GM21515 (cell line): ENCODE measurements at regions not wholly inside any gene's neighbourhood (a gene's known extent, or its start where the extent isn't known, plus 50 kb on each side); places are given as distances from the start of the nearest gene placed in this dataset.

Experiments
- ATAC-seq: cut with Tn5 transposase; IDR thresholded peaks from one replicate; pipeline ENCODE4 v1.9.1; 2021; ENCODE audit not compliant: unreplicated experiment

DNA sequence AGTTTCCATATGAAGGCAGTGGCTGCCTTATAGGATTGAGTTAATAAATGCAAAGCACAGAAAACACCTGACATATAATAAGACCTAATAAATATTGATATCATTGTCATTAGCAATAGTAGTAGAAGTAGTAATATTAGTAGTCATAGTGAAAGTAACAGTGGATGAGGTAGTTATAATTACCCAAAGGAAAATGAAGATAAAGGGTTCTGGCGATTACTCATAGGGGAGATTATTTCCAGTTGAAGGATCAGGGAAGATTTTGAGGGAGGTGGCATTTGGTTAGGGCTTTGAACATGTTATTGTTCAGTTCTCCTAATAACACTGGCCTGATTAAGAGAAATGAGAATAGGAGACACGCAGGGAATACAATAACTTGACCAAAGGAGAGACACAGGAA is 131.9 kb upstream of the GPRIN3 start:
- ATAC-seq = no peak

DNA sequence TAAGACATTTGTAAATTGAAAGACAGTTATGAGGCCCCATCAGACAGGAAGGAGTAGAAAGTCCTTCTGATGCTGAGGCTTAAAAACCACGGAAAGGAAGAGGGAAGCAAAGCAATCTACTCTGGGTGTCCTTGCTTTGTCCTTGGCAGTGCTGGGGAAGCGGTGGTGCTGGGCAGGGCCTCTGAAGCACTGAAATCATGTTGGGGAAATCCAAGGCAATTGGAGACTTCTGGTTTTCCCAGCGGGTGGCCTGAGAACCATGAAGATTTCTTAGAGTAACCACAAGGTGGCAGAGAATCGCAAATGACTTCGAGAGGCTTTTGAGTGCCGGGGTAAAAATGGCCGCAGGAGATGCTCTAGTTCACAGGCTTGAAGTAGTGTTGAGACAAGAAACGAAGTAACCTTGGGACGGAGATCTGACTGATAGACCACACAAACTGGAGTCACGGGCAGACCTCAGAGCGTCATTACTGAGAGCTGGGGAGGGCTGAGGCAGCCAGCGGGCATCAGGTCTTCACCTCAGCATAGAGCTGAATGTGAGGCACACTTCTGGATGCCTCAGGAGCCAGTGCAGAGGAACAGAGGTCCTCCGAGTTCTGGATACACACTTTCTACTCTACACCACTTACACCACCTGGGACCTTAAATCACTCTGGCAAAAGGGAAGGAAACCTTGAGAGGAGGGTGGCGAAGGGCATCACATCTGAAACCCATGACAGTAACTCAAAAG is 130.7 kb upstream of the GPRIN3 start:
- peak; percentile 63 for ATAC-seq

DNA sequence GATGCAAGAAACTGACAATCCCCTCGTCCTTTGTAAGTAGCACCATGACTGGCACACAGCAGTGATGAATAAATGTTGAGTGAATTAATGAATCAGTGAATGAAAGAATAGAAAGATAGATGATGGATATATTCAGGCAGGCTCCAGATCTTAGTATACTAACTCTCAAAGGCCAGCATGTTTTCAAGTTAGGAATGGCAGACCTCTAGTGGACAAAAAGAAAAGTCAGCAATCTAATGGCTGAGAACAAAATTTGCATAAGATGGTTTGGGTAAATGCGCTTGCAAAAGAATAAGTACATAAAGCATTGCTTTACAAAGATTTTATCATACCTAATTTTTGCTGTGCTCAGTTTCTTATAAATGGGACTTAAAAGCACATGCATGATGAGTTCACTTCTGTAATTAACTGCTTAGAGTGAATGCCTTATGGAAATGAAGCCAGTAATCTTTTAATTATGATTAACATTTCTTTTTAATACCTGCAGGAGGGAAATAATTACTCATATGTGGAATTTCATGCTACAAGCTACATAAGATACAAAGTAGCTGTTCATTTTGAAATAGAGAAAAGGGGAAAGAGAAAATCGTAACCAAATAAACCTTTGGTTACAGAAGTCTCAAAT is 126.9 kb upstream of the GPRIN3 start:
- peak; percentile 89 for ATAC-seq

DNA sequence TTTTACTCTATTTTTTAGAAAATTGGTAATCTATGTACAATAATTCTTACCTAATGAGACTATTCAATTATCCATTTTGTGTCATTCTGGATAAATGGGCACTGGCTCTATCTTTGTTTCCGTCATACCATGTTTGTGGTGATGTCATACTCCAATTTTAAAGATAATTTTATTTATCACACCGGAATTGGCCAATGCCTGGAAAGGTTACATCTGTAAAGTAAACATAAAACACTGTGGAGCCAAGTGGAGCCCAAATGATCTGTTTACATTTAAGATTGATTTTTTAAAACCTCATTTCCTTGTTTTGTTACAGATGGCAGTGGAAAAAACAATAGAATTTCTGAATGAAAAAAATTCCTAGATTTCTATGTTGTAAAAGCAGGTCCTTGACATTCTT is 120.2 kb upstream of the GPRIN3 start:
- ATAC-seq = no peak

DNA sequence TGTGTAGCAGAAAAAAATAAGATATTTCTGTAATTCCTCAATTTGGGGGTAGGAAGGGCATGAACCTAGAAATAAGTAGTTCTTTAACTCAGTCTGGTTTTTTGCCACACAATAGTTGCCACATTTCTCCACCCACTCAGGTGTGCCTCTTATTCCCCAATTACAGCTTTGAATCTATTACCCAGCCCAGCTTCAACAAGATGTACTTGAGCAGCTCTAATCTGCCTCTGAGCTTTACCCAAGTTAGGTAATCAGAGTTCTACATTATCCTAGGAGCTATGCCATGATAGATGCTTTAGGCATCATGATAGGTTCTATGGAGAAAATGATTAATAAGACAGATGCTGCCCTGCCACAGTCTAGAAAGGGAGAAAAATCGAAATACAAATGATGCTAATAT is 117.4 kb upstream of the GPRIN3 start:
- no peak for ATAC-seq

DNA sequence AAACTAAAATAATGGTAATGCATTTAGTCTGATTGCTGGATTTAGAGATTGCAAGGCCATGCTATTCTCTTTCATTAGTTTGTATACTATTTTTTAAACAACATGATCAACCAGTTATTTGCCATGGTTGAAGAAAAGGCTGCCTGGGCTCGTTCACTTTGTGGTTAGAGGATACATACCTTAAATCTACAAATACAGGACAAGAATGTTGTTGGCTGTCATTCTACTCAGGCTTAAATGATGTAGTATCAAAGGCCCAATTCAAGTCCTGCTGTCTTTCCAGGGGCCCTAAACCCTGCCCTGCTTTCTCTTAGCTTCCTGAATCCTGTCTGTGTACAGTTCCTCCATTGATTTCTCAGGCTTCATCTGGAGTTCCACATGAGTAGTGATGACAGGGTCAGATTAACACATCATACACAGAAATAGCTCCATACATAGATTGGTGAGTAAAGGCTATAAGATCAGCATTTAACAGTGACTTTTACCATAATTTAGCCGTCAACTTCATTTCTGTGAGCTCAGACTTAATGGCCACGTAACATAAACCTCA is 114.9 kb upstream of the GPRIN3 start:
- ATAC-seq = no peak

DNA sequence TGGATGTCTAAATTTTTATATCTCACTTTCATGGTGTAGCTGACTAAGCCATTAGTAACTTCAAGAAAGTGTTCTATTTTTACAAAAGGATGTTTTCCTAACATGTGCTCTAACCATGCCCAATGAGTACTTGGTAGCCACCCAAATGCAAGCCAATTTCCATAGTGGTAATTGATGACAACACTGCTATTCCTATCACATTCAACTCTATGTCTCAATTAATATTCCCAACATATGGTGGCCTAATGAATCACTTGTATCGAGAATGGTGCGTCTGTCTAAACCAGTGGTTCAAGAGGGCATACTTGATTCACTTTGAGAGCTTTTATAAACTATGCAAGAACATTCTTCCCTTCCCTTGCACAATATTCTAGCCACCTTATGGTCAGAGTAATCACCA is 112.9 kb upstream of the GPRIN3 start:
- ATAC-seq = no peak

DNA sequence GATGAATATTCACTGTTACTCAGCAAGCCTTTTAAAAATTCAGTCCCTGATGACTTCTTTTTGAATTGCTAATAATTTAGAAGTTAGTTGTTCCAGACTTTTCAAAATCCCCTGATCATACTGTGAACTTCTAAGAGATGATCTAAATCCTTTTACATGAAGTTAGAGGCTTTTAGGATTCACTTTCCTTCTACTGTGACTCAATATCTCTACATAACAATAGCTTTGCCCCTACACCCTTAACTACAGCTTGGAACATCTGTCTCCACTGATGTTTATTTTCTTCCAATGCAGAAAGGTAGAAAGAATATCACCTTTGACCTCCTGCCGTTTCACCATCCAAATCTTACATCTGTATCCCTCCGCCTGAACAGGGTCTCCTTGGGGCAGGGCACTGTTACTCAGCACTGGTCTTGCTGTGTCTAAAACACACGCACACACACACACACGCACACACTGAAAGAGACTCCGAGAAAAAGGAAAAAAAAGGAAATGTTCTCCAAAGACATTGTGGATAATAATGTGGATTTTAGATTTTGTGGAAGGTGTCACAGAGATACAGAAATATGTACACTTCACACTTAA is 111.6 kb upstream of the GPRIN3 start:
- no peak for ATAC-seq

DNA sequence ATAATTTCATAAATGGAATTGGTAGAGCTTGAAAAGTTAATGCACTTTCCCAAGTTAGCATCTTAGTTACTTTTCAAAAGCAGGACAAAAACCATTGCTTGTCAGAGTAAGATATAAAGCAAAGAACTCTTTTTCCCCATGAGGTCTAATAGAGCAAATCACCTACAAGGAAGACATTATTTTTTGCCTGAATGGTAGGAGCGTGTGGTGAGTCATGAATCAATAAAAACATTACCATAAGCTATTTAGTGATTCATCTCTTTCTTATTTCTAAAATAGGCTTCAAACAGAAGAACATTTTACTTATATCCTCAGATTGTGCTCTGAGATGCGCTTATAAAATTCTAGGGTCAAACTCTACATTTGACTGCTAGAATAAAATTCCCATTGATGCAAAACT is 109.4 kb upstream of the GPRIN3 start:
- no peak for ATAC-seq

DNA sequence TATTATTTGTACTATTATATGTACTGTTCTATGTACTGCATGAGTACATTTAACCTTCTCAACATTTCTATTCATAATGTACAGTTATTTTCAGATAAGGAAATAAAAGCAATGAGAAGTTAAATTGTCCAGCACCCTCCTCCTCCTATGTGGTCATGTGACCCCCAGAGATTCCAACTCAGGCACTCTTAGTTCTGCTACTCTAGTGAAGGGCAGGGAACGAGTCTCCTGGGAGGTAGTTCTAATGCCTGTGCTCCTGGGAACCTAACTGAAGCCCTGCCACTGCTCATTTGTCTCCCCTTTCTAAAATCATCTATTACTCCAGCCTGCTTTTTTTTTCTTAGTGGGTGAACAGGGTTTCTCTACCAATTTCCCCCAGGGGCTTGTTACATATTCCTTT is 105.9 kb upstream of the GPRIN3 start:
- ATAC-seq = no peak

DNA sequence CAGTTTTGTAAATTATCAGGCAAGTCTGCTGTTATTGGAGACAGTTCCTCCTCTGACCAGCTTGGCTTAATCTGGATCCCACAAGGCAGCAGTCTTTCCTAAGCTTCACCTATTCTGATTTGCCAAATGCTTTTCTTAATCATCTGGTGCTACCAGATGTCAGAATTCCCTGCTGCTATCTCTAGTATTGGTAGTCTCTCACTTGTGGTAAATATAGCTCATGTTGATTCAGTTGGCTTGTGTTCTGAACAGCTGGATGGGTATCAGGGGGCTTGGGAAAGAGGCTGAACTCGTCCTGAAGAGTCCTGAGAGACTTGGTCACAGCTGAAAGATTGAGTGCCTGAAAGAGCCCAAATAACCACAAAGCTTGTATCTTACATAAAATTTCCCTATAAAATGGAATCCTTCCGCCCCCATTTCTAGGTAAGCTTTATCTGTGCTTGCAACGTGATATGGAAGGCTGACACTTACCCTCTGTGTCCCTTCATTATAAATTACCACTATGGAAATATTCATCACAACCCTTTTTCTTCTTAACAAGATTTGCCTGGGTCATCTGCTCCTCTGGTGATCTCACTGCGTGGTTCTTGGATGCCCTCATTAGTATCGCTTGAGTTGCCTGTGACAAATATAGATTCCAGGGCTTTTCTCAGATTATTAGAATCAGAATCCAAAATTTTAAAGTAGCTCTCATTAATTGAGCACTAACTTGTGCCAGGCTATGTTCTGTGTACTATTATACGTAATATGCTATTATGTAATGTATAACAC is 104.1 kb upstream of the GPRIN3 start:
- no peak for ATAC-seq

DNA sequence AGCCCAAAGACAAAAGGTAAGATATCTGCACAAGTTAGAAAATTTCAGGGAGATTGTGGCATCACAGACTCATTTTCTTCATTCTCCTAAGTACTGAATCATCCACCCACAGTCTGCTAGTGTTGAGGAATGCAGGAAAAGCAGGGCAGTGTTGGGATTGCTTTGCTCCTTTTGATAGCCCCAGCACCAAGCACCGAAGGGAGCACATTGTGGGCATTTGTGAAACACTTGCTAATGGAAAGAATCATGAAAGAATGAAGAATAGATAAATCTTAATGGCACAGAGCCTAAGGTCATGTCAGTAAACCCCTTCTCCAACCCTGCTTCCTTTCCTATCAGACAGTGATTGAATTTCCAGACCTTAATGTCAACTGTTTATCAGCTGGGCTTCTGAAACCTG is 103.1 kb upstream of the GPRIN3 start:
- ATAC-seq = no peak

DNA sequence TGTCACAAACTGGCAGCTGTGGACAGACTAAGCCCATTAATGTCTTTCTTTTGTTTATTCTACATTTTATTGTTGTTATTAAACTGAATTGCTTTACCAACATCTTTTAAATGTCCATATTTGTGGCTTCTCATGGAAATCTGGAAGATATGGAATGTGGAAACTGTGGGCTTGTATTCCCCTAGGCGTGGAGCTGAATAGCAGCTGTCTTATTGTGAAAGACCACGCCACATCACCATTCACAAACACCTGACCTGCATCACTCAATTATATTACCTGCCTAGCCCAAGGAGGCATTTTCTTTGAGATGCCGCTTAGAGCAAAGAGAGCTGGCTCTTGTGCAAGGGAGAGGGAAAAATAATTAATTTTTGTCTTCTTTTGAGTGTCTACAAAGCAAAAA is 96.9 kb upstream of the GPRIN3 start:
- no peak for ATAC-seq

DNA sequence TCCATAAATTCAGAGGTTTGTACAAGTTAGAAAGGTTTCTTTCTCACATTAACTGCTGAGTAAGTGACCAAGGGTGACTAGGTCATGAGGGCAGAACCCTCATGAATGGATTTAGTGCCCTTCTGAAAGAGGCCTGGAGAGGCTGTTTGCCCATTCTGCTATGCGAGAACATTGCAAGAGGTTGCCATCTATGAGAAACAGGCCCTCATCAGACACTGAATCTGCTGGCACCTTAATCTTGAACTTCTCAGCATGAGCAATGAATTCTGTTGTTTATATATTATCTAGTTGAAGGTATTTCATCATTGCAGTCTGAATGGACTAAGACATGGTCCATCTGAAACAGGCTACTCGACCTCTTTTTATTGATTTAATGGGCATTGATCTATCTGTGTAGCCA is 96.2 kb upstream of the GPRIN3 start:
- ATAC-seq = no peak

DNA sequence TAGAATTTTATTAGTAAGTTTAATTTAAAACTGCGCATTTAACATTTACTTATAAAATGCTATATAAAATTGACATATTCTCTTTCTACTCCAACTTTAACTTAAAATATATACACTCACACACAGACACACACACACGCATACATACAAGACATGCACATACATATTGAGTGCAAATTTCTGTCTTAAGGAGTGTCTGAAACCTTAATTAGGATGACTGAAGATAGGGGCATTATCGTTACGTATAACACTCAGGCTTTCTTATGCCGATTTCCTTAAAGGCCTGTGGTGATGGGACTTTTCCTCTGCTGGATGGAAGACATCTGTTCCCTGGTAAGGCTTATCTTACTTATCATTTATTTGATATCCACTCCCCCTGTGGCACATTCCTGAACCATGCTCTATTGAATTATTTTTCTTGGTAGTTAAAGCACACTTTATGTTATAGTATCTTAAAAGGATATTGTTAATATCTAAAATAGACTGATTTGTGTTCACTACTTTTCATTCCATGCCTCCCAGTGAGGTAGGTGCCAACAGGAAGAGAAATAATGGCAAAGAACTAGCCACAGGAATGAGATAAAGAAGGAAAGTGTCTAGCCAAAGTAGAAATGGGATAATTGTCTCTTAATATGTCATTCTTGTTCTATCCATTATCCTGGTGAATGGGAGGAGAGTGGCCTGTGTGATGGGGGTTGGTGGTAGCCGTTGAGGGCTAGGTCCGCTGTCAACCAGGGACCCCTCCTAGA is 92.9 kb upstream of the GPRIN3 start:
- ATAC-seq = no peak

DNA sequence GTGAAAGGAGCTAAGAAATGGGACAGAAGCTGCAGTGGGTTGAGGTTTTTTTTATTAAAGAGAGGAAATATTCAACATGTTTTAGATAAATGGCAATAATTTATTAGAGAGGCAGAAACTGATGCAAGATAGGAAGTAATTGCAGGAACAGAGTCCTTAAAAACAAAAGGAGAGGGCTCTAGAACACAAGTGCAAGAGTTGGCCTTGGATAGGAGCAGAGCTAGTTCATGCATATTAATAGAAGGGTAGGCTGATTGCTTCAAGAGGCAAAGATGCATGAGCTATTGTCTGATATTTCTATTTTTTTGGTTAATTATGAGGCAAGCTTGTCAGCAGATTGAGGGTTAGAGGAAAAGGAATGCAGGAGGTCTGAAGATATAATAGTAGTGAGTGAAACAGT is 91.0 kb upstream of the GPRIN3 start:
- ATAC-seq = no peak

DNA sequence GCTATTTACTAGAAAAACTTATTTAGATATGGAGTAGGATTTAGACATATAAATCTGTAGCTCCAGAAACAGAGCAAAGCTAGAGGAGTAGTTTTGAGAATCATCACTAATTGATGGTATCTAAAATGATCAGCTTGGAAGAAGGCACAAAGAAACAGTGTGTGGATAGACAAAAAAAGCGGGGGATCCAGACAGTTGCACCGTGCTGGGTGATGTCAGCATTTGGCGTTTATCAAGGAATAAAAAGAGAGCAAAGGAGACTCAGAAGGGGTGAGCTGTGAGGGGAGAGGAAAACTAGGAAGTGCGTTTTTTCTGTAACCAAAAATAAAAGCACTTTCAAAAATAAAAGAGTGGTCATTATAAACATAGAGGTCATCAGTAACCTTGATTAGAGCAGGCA is 90.5 kb upstream of the GPRIN3 start:
- no peak for ATAC-seq

DNA sequence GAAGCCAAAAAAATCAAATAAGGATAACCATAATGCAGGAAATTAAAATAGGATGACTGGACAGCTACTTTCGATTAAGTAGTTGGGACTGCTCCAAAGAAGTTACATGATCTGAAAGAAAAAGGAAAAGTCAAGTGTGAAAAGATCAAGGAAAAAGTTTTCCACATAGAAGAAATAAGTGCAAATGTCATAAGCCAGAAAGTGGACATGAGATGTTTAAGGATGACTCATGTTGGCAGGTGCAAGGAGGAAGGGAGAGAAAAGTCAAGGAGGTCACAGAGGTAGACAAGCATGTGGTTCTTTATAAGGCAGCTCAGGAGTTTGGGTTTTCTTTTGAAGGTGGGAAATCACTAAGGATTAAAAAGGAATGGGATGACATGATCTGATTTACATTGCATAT is 89.8 kb upstream of the GPRIN3 start:
- no peak for ATAC-seq

DNA sequence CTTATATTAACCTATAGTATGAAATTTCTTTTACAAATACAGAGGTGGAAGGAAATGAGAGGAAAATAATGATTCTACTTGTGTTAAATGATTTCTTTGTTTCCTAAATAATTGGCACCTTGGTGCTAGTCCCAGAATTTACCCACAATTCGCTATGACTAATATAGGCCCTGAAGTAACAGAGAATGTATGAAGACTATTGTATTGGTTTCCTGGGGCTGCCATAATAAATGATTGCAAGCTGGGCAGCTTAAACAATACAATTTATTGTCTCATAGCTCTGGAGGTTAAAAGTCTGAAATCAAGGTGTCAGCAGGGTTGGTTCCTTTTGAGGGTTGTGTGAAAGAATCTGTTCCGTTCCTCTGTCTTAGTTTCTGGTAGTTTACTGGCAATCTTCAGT is 74.8 kb upstream of the GPRIN3 start:
- no peak for ATAC-seq

DNA sequence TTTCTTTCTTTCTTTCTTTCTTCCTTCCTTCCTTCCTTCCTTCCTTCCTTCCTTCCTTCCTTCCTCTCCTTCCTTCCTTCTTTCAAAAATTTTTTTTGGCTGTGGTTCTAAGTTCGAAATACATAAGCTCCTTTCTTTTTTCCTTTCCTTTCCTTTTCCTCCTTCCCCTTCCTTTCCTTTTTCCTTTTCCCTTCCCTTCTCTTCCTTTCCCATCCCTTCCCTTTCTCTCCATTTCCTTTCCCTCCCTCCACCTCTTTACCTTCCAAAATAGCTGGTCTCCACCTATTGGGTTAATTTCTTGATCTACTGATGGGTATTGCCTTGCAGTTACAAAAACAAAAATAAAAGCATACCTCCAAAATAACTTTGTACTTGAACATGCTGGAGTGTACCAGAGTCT is 73.4 kb upstream of the GPRIN3 start:
- no peak for ATAC-seq

DNA sequence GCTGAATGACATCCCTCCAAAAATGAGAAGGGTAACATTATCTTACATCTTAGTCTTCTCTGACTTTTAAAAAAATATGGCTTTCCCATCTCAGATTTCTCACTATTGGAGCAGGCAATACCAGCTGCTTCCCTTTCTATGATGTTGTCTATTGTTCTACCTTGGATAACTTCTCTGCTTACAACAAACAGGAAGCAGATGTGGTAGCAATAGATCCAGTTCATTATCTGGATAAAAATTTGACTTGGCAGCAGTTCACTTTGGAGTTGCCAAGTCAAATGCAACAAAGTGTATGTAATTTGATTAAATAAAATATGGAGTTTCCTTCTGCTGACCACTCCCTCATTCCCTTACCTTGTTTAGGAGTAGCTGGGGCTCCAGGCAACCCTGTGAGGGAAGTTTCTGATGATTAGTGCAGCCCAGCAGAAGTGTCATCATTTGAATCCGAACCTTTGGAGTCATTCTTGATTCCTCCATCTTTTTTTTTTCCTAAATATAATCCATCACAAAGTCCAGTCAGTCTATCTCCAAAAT is 72.0 kb upstream of the GPRIN3 start:
- no peak for ATAC-seq
